NCI-H146 treated with DMSO at 0.1 percent for 48 hours (cell line): ENCODE measurements at regions not wholly inside any gene's neighbourhood (a gene's known extent, or its start where the extent isn't known, plus 50 kb on each side); places are given as distances from the start of the nearest gene placed in this dataset.

ENCODE experiments used
- DNase-seq: peaks from one replicate; lab custom pipeline; 2025; ENCODE audit not compliant: unreplicated experiment; lab: John Stamatoyannopoulos, UW

DNA sequence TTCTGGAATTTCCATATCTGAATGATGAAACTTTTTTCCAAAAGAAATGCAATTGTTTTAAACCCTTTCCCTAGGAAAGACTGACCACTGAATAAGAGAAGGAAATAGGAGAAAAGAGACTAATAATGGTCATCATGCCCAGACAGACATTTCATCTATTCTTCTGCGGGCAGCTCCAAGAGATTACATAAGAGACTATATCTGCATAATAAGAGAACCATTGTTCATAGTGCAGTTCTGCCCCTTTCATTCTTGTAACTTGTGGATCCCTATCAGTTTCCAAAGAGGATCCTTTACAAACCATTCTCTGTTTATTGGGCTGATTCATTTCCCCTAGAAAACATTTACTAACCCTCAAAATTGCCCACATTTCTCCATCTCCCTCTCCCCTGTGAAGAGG is 197.8 kb downstream of the FSCB start:
- DNase-seq = no peak

DNA sequence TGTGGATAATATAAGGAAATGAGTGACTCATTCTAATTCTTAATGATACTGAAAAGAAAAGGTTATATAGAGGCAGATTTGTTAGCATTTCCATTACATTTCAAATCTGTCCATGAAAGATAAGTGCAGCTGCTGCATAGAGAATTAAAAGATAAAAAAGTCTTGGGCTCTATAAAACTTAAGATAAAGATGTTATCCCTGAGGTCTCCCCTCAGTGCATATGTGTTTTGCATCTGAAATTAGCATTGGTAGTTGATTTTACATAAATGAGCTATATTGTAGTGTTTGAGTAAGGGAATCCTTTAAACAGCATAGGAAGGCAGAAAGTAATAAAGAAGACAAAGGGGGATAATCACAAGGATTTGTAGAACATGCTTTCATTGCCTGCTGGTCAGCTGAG is 206.2 kb downstream of the FSCB start:
- peak; percentile 84 for DNase-seq

DNA sequence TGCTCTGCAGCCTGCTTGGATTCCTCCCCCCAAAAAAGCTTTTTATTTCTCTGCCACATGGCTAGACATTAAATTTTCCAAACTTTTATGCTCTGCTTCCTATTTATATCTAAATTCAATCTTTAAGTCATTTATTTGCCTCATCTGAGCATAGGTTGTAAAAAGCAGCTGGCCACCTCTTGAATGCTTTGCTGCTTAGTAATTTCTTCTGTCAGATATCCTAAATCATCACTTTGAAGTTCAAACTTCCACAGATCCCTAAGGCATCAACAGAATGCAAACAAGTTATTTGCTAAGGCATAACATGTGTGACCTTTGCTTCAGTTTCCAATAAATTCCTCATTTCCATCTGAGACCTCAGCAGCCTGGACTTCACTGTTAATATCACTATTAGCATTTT is 209.6 kb downstream of the FSCB start:
- no peak for DNase-seq

DNA sequence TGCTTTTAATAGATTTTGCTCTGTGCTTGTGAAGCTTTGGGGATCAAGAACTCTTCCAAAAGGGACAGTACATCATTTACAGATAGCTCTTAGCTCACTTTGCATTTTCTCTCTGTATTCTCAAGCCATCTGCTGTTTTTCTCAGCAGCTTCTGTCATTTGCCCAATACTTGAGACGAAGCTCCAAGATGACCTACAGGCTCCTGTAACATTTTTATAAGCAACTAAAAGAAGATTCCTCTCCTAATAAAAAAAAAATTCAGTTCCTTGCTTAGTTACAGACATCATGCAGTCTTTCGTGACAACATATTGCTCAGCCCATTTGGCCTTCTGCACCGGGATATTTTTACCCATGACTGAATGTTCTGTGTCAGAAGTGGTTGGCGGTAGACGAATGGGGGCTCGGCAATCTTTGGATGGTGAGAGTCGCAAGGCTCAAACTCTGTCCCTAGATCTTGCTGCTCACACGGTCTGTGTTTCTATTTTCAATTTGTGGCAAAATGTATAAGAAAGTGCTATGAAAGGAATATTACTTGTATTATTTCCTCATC is 215.6 kb downstream of the FSCB start:
- no peak for DNase-seq

DNA sequence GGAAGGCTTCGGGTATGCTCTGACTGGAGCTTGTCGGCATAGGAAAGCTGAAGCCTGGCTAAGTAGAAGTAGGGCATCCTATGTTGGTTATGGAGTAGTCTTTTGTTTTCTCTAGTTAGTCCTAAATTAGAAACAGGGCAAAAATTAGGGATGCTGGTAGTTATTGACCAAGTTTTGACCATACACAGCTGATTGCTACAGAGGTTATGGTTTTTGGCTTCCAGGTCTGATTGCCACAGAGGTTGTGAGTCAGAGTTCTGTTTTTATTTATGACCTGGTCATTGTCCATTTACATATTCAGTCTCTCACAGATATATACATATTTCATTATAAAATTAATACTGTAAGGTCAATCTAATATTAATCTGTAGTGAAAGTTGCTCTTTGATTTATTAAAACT is 219.2 kb downstream of the FSCB start:
- no peak for DNase-seq

- no peak for DNase-seq
Measured at GRCh38 chr14:44286201-44286600, 220.9 kb downstream of the FSCB start.

DNA sequence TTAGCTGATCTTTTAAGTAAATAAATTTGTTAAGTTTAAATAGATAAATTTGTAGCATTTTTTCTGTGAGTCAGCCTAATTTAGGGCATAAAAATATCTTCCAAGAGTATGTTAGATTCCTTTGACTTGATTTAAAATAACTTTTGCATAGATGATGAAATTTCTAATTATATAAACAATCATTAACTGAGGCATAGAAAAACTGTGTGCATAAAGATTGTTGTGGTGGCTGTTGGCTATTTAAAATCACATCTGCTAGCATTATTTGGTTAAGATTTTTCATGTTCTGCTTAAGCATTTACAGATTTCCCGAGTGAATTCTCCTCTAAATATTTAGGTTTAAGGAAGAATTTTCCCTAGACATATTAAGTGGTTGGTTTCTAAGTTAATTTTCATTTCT is 223.2 kb downstream of the FSCB start:
- DNase-seq = no peak

DNA sequence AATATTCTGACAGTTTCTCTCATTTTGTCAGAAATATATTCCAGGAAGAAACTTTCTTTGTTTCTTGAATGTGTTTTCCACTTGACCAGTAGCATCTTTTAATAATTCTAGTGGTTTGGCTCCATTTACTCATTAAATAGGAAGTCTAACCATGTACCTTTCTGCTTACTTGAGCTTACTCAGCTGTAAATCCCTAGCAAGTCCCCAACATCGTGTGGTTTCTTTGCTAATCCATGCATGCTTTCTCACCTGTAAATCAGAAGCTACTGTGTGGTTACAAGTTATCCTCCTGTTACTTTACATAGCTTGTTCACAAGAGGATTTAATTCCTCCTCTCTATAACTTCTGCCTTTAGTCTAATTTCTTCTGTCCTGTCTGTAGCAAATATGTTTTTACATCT is 227.7 kb downstream of the FSCB start:
- DNase-seq = no peak

- no peak for DNase-seq
Measured at GRCh38 chr14:44271637-44272036, 235.4 kb downstream of the FSCB start.

GRCh38 chr14:44271006-44271405 is 236.1 kb downstream of the FSCB start:
- no peak for DNase-seq

DNA sequence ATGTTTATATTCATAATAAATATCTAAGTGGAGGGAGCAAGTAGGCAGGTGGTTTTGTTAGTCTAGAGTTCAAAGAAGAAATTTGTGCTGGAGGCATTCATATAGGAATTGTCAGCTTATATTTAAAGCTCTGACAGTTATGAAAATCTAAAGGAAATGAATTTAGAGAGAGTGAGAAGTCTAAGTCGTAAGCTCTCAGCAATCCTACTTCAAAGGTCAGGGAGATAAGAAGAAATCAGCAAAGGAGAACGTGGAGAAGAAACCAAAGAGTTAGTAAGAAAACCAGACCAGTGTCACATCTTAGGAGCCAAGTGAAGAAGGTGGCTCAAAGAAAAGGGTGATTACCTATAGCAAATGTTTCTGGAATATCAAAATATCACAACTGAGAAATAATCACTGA is 241.8 kb downstream of the FSCB start:
- DNase-seq = no peak

- no peak for DNase-seq
Measured at GRCh38 chr14:44215660-44216059, 291.4 kb downstream of the FSCB start.

DNA sequence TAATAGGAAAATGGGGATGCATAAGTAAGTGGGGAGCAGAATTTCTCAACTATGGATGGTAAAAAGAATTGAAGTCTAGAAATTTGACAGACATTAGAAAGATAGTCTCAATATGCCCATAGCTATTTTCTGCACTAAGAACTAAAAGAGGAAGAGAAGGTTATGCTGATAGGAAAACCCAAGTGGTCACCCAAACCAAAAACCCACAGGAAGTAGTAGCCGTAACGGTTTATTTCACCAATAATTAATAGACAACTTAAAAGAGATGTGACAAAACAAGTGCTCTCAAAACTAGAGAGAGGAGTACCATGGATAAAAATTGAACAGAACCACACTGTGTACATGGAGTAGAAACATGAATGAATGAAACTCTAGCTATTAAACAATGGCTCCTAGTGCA is 295.4 kb downstream of the FSCB start:
- DNase-seq = no peak

- DNase-seq = no peak
Measured at GRCh38 chr14:44204061-44204835, 302.8 kb downstream of the FSCB start.

- DNase-seq = no peak
Measured at GRCh38 chr14:44180975-44181374, 326.1 kb downstream of the FSCB start.

- DNase-seq = no peak
Measured at GRCh38 chr14:44170556-44170955, 336.5 kb downstream of the FSCB start.

DNA sequence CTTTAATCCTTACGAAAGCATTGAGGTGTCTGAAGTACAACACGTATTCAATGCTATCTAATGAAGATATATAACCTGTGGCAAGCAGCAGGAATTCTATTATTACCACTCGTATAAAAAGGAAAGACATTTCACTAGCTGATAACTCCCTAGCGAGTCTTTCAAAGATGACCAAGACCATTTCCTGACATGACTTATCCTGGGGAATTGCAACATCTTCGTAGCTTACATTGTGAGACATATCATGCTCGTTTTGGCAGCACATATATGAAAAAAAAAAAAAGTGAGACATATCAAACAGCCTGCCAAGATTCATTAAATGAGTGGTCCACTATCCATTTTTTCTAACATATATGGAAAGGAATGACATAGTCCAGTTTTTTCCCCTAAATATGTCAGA is 337.0 kb downstream of the FSCB start:
- no peak for DNase-seq

DNA sequence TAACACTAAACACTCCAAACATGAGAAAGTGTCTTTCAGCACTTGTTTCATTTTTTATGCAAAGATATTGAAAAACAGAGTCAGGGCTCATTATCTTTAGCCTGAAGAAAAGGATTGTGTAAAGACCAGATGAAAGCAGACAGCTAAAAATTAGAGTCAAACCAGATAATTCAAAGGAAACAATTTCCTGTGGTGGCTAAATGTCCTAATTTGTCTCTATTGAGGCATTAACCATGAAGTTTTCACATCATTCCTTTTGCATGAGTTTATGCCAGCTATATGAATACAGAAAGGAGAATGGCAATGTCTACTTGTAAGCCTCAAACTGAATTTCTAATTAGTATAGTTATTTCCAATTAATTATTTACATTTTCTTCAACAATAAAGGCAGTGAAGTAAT is 338.5 kb downstream of the FSCB start:
- DNase-seq = no peak

GRCh38 chr14:44166611-44167010 is 340.5 kb downstream of the FSCB start:
- no peak for DNase-seq

DNA sequence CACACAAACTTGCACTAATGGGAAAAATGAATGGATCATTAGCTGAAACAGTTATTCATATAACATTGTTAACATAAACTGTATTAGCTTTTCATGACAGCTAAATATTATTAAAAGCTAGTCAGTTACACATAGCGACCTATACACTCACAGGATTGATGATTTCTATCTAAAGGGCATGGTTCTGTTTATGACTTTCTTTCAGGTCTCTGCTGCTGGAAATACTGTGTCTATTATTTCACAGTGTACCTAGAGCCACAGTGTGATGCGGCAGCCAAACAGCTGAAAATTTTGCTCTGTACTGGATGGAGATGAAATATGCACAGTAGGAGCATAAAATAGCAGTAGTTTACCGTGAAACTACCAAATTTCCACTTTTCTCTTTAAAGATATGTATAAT is 341.1 kb downstream of the FSCB start:
- DNase-seq = no peak

DNA sequence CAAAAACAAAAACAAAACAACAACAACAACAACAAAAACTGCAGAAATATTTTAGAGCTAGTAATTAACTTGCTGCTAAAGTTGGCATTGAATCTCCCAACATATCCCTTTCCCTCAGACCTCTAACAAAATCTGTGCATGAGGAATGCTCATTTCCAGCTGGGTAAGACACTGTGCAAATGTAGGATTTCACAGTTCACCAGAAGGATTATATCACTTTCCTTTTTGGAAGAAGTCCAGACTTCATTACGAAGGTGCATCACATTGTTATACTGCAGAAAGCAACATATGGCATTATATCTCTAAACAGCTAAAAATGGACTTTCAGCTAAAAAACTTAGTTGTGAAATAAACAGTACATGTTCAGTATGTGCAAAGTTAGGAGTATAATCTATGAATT is 341.8 kb downstream of the FSCB start:
- no peak for DNase-seq

- no peak for DNase-seq
Measured at GRCh38 chr14:44163946-44164345, 343.1 kb downstream of the FSCB start.

DNA sequence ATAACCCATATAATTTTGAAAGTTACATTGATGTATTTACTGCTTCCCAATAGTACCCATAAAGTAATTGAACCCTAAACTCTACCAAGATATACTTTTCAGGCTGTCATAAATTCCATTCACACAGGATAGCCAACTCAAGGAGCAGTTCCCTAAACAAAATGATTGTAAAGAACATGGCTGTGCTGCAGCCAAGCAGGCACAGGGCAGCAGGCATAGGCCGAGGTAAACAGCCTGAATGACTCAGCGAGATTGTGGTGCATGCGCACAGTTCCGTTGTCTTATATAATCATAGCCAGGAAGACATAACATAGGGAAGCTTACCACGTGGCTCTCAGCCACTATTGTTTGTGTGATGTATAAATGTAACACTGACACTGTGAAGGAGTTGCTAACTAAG is 344.9 kb downstream of the FSCB start:
- DNase-seq = no peak
